K562 (cell line): ENCODE measurements at regions not wholly inside any gene's neighbourhood (a gene's known extent, or its start where the extent isn't known, plus 50 kb on each side); places are given as distances from the start of the nearest gene placed in this dataset.

Experiments
- ADNP ChIP-seq: fragments of 200-800 bp; sonication (Bioruptor generic); IDR thresholded peaks from 2 replicates; pipeline ENCODE4 v1.6.1; 2016; ENCODE audit warnings: missing genetic modification characterization, missing compliant biosample characterization
- JUND ChIP-seq, 2 experiments: IDR thresholded peaks; 2 replicates in 1 of 2; 3 replicates in 1 of 2; pipeline ENCODE4 v1.6.1; 2011; ENCODE audit warnings: borderline replicate concordance in 2 of 2, low read depth in 2 of 2, low read length in 2 of 2, improper control_type of control experiment in 1 of 2, missing biosample characterization in 1 of 2, missing genetic modification characterization in 1 of 2, missing genetic modification reagents in 1 of 2
- KDM4B ChIP-seq, 2 experiments: fragments of 450-650 bp in 1 of 2; sonication (generic) in 1 of 2; IDR thresholded peaks; 2 replicates each; pipeline ENCODE4 v1.6.1; 2016 to 2017; ENCODE audit warnings: borderline replicate concordance in 2 of 2, antibody characterized with exemption in 1 of 2, low read depth in 1 of 2, mild to moderate bottlenecking in 1 of 2
- NFYB ChIP-seq: IDR thresholded peaks from 2 replicates; pipeline ENCODE4 v1.6.1; 2011; ENCODE audit warnings: mild to moderate bottlenecking, moderate library complexity; ENCODE audit not compliant: insufficient read length; ENCODE audit errors: extremely low read depth
- POLR2A ChIP-seq: fragments of 450-650 bp; conservative IDR thresholded peaks from 2 replicates; pipeline ENCODE4 v1.6.1; 2016
- SIRT6 ChIP-seq: IDR thresholded peaks from one replicate; pipeline ENCODE4 v1.6.1; 2012; ENCODE audit warnings: low read depth, mild to moderate bottlenecking, control low read depth, inconsistent platforms, low read length, moderate library complexity
- YY1 ChIP-seq, 3 experiments: IDR thresholded peaks; 2 replicates each; pipeline ENCODE4 v1.6.1; 2011; ENCODE audit warnings: low read length in 2 of 3, mild to moderate bottlenecking in 2 of 3, moderate library complexity in 2 of 3, borderline replicate concordance in 1 of 3, control low read depth in 1 of 3, low read depth in 1 of 3; ENCODE audit not compliant: insufficient read depth in 3 of 3, insufficient replicate concordance in 2 of 3, control insufficient read depth in 1 of 3, insufficient read length in 1 of 3; ENCODE audit errors: extremely low read depth in 1 of 3
- ZNF354B ChIP-seq: fragments of 250-450 bp; sonication (Bioruptor Pico); IDR thresholded peaks from 2 replicates; pipeline ENCODE4 v1.4.0; 2020
- TF ChIP-seq, protein P1 (sequence below), 3 experiments: IDR thresholded peaks in 2 of 3; conservative IDR thresholded peaks in 1 of 3; 2 replicates each; pipeline ENCODE4 v1.5.1; 2011 to 2012; ENCODE audit warnings: low read length in 3 of 3, mild to moderate bottlenecking in 3 of 3, control low read depth in 2 of 3, improper control_type of control experiment in 1 of 3, inconsistent platforms in 1 of 3, low read depth in 1 of 3, mixed read lengths in 1 of 3, moderate library complexity in 1 of 3; ENCODE audit not compliant: insufficient read depth in 2 of 3
- TF ChIP-seq, protein P2 (sequence below): fragments of 450-650 bp; formaldehyde crosslinking; IDR thresholded peaks from 2 replicates; pipeline ENCODE4 v1.4.0; 2022; ENCODE audit warnings: missing genetic modification characterization
- TF ChIP-seq, protein P3 (sequence below): sonication (generic); formaldehyde crosslinking; IDR thresholded peaks from 2 replicates; pipeline ENCODE4 v1.9.0; 2022; ENCODE audit warnings: mild to moderate bottlenecking, missing genetic modification reagents
- TF ChIP-seq, protein P4 (sequence below): fragments of 250-450 bp; sonication (Bioruptor Pico); IDR thresholded peaks from 2 replicates; pipeline ENCODE4 v1.4.0; 2020
- TF ChIP-seq, protein P5 (sequence below), 2 experiments: fragments of 450-650 bp; formaldehyde crosslinking in 1 of 2; IDR thresholded peaks; 2 replicates each; pipeline versions ENCODE4 v1.4.0 to v1.6.1; 2014 to 2020; ENCODE audit warnings: mild to moderate bottlenecking in 2 of 2, borderline replicate concordance in 1 of 2, low read depth in 1 of 2

DNA sequence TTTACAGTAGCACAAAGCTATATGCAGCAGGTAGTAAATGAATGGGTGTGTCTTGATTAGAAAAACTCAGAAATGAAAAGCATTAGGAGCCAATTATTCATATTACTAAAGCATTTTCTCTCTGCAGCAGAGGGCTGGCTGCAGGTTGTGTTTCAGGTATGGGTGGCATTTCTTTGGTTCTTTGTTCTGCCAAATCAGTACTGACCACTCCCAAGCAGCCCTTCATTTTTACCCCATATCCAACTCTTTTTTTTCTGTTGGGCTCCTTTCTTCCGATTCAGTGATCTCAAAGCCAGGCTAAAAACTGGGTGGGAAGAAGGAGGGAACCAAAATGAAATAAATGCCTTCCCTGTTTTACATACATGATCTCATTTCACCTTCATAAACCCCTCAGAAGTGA lies 162.3 kb downstream of the SPRY1 start:
- TF ChIP-seq POLR2A = no peak
- TF ChIP-seq, protein P1, sequence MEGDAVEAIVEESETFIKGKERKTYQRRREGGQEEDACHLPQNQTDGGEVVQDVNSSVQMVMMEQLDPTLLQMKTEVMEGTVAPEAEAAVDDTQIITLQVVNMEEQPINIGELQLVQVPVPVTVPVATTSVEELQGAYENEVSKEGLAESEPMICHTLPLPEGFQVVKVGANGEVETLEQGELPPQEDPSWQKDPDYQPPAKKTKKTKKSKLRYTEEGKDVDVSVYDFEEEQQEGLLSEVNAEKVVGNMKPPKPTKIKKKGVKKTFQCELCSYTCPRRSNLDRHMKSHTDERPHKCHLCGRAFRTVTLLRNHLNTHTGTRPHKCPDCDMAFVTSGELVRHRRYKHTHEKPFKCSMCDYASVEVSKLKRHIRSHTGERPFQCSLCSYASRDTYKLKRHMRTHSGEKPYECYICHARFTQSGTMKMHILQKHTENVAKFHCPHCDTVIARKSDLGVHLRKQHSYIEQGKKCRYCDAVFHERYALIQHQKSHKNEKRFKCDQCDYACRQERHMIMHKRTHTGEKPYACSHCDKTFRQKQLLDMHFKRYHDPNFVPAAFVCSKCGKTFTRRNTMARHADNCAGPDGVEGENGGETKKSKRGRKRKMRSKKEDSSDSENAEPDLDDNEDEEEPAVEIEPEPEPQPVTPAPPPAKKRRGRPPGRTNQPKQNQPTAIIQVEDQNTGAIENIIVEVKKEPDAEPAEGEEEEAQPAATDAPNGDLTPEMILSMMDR (IDR thresholded peaks at IDR 0.05 in 2 of 3, conservative IDR thresholded peaks at IDR 0.05 in 1 of 3; ENCODE audit: insufficient read depth in 2 of 3, low read depth in 1 of 3, low read length in 3 of 3) = no peak
- TF ChIP-seq YY1 (IDR thresholded peaks at IDR 0.05; ENCODE audit: borderline replicate concordance in 1 of 3, control insufficient read depth in 1 of 3, extremely low read depth in 1 of 3, insufficient read depth in 3 of 3, insufficient read length in 1 of 3, insufficient replicate concordance in 2 of 3, low read depth in 1 of 3, low read length in 2 of 3) = no peak
- no peak for TF ChIP-seq ADNP (tag)
- TF ChIP-seq, protein P2, sequence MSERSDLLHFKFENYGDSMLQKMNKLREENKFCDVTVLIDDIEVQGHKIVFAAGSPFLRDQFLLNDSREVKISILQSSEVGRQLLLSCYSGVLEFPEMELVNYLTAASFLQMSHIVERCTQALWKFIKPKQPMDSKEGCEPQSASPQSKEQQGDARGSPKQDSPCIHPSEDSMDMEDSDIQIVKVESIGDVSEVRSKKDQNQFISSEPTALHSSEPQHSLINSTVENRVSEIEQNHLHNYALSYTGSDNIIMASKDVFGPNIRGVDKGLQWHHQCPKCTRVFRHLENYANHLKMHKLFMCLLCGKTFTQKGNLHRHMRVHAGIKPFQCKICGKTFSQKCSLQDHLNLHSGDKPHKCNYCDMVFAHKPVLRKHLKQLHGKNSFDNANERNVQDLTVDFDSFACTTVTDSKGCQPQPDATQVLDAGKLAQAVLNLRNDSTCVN (CRISPR knock-in tag) = no peak
- no peak for TF ChIP-seq ZNF354B (CRISPR knock-in tag)
- TF ChIP-seq JUND (IDR thresholded peaks at IDR 0.05; ENCODE audit: borderline replicate concordance, low read depth, low read length) = no peak
- no peak for TF ChIP-seq JUND (tag; IDR thresholded peaks at IDR 0.05; ENCODE audit: borderline replicate concordance, low read depth, low read length)
- TF ChIP-seq KDM4B (IDR thresholded peaks at IDR 0.05; ENCODE audit: borderline replicate concordance in 2 of 2, low read depth in 1 of 2) = no peak
- TF ChIP-seq, protein P3, sequence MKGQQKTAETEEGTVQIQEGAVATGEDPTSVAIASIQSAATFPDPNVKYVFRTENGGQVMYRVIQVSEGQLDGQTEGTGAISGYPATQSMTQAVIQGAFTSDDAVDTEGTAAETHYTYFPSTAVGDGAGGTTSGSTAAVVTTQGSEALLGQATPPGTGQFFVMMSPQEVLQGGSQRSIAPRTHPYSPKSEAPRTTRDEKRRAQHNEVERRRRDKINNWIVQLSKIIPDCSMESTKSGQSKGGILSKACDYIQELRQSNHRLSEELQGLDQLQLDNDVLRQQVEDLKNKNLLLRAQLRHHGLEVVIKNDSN = no peak
- TF ChIP-seq, protein P4, sequence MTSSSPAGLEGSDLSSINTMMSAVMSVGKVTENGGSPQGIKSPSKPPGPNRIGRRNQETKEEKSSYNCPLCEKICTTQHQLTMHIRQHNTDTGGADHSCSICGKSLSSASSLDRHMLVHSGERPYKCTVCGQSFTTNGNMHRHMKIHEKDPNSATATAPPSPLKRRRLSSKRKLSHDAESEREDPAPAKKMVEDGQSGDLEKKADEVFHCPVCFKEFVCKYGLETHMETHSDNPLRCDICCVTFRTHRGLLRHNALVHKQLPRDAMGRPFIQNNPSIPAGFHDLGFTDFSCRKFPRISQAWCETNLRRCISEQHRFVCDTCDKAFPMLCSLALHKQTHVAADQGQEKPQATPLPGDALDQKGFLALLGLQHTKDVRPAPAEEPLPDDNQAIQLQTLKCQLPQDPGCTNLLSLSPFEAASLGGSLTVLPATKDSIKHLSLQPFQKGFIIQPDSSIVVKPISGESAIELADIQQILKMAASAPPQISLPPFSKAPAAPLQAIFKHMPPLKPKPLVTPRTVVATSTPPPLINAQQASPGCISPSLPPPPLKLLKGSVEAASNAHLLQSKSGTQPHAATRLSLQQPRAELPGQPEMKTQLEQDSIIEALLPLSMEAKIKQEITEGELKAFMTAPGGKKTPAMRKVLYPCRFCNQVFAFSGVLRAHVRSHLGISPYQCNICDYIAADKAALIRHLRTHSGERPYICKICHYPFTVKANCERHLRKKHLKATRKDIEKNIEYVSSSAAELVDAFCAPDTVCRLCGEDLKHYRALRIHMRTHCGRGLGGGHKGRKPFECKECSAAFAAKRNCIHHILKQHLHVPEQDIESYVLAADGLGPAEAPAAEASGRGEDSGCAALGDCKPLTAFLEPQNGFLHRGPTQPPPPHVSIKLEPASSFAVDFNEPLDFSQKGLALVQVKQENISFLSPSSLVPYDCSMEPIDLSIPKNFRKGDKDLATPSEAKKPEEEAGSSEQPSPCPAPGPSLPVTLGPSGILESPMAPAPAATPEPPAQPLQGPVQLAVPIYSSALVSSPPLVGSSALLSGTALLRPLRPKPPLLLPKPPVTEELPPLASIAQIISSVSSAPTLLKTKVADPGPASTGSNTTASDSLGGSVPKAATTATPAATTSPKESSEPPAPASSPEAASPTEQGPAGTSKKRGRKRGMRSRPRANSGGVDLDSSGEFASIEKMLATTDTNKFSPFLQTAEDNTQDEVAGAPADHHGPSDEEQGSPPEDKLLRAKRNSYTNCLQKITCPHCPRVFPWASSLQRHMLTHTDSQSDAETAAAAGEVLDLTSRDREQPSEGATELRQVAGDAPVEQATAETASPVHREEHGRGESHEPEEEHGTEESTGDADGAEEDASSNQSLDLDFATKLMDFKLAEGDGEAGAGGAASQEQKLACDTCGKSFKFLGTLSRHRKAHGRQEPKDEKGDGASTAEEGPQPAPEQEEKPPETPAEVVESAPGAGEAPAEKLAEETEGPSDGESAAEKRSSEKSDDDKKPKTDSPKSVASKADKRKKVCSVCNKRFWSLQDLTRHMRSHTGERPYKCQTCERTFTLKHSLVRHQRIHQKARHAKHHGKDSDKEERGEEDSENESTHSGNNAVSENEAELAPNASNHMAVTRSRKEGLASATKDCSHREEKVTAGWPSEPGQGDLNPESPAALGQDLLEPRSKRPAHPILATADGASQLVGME = no peak
- TF ChIP-seq, protein P5, sequence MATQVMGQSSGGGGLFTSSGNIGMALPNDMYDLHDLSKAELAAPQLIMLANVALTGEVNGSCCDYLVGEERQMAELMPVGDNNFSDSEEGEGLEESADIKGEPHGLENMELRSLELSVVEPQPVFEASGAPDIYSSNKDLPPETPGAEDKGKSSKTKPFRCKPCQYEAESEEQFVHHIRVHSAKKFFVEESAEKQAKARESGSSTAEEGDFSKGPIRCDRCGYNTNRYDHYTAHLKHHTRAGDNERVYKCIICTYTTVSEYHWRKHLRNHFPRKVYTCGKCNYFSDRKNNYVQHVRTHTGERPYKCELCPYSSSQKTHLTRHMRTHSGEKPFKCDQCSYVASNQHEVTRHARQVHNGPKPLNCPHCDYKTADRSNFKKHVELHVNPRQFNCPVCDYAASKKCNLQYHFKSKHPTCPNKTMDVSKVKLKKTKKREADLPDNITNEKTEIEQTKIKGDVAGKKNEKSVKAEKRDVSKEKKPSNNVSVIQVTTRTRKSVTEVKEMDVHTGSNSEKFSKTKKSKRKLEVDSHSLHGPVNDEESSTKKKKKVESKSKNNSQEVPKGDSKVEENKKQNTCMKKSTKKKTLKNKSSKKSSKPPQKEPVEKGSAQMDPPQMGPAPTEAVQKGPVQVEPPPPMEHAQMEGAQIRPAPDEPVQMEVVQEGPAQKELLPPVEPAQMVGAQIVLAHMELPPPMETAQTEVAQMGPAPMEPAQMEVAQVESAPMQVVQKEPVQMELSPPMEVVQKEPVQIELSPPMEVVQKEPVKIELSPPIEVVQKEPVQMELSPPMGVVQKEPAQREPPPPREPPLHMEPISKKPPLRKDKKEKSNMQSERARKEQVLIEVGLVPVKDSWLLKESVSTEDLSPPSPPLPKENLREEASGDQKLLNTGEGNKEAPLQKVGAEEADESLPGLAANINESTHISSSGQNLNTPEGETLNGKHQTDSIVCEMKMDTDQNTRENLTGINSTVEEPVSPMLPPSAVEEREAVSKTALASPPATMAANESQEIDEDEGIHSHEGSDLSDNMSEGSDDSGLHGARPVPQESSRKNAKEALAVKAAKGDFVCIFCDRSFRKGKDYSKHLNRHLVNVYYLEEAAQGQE (IDR thresholded peaks at IDR 0.05; ENCODE audit: borderline replicate concordance) = no peak
- TF ChIP-seq, protein P5 (CRISPR knock-in tag; IDR thresholded peaks at IDR 0.05; ENCODE audit: low read depth) = no peak
- no peak for TF ChIP-seq NFYB
- no peak for TF ChIP-seq SIRT6
